ENCODE measurements at regions not wholly inside any gene's neighbourhood (a gene's known extent, or its start where the extent isn't known, plus 50 kb on each side); places are given as distances from the start of the nearest gene placed in this dataset.

GRCh38 chr11:92881940-92882450, 87.5 kb upstream of the MTNR1B start:
- Histone ChIP-seq H3K4me3 (replicated peaks; ENCODE audit: low read depth, low read length) (no peak overlapping the region), H3K36me3 (ENCODE audit: control insufficient read depth, insufficient read depth, low read length) (no peaks in the 10 kb centered on the region), H3K27me3 (replicated peaks; ENCODE audit: control insufficient read depth, insufficient read depth, low read length) (no peaks in the 10 kb centered on the region; the same call in none of the 2 replicates)
- no peak for TF ChIP-seq CTCF (IDR thresholded peaks at IDR 0.05; ENCODE audit: insufficient read depth, low read length, poor library complexity, severe bottlenecking)
- no peak for DNase-seq (ENCODE audit: extremely low read depth, insufficient read length)

DNA sequence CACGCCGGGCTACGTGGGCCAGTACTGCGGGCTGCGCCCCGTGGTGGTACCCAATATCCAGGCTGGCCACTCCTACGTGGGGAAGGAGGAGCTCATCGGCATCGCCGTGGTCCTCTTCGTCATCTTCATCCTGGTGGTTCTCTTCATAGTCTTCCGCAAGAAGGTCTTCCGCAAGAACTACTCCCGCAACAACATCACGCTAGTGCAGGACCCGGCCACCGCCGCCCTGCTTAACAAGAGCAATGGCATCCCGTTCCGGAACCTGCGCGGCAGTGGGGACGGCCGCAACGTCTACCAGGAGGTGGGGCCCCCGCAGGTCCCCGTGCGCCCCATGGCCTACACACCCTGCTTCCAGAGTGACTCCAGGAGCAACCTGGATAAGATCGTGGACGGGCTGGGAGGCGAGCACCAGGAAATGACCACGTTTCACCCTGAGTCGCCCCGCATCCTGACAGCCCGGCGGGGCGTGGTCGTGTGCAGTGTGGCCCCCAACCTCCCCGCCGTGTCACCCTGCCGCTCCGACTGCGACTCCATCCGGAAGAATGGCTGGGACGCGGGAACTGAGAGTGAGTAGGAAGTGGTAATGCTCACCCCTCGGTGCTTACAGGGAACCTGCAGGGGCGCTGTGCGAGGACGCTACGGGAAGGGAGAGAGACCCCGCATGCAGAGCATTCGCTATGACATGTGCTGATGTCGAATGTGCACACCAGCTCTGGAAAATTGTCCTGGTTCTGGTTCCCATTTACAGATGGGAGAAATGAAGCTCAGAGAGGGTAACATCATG, 86.4 kb upstream of the MTNR1B start:
- H3K36me3 ChIP-seq (ENCODE audit: control insufficient read depth, insufficient read depth, low read length): no peaks in the 10 kb centered on the region
- no peak for TF ChIP-seq CTCF (IDR thresholded peaks at IDR 0.05; ENCODE audit: insufficient read depth, low read length, poor library complexity, severe bottlenecking)
- H3K27me3 ChIP-seq (replicated peaks; ENCODE audit: control insufficient read depth, insufficient read depth, low read length): no peaks in the 10 kb centered on the region; the same call in none of the 2 replicates
- DNase-seq (ENCODE audit: extremely low read depth, insufficient read length): no peak
- H3K4me3 ChIP-seq (replicated peaks; ENCODE audit: low read depth, low read length): no peak overlapping the region

DNA sequence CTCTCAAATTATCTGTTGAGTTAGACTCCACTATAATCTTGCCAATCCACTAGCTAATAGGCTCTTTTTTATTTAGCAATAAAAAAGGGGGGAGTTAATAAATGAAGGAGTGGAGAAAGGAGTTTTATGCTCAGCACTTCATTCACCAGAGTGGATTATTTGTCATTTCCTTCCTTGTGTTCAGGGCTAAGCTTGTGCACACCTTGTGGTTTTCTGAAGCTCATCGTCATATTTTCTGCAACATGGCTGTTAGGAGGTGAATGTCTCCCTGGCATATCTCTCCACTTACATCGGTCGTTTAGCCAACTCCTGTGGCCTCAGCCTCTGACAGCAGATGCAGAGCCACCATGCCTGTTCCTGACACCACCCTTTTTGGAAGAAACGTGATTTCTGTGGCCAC, 83.9 kb upstream of the MTNR1B start:
- TF ChIP-seq CTCF (IDR thresholded peaks at IDR 0.05; ENCODE audit: insufficient read depth, low read length, poor library complexity, severe bottlenecking): no peak
- Histone ChIP-seq H3K36me3 (ENCODE audit: control insufficient read depth, insufficient read depth, low read length) (no peaks in the 10 kb centered on the region), H3K4me3 (replicated peaks; ENCODE audit: low read depth, low read length) (no peak overlapping the region), H3K27me3 (replicated peaks; ENCODE audit: control insufficient read depth, insufficient read depth, low read length) (no peaks in the 10 kb centered on the region; the same call in none of the 2 replicates)
- DNase-seq (ENCODE audit: extremely low read depth, insufficient read length): no peak

GRCh38 chr11:92886243-92886905, 83.1 kb upstream of the MTNR1B start:
- DNase-seq (ENCODE audit: extremely low read depth, insufficient read length): no peak
- no peaks in the 10 kb centered on the region for H3K36me3 ChIP-seq (ENCODE audit: control insufficient read depth, insufficient read depth, low read length)
- no peak overlapping the region for H3K4me3 ChIP-seq (replicated peaks; ENCODE audit: low read depth, low read length)
- TF ChIP-seq CTCF (IDR thresholded peaks at IDR 0.05; ENCODE audit: insufficient read depth, low read length, poor library complexity, severe bottlenecking): peak; percentile 57
- H3K27me3 ChIP-seq (replicated peaks; ENCODE audit: control insufficient read depth, insufficient read depth, low read length): no peaks in the 10 kb centered on the region; the same call in none of the 2 replicates

DNA sequence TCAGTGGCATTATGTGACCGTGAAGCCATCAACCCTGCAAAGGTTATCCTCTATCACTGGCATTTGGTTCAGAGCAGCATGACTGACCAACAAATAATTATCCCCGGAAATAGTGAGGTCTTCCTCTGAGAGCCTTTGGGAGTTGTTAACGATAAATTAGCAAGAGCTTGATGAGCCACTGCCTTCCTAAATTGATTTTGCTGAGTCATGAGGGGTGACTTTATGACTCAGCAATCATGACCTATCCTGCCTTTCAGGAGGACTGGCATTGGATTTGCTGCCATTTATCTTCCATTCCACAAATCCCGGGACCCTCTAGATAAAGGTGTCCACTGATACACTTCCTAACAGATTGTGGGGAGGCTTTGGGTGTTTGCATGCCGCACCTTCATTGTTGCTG, 80.8 kb upstream of the MTNR1B start:
- no peaks in the 10 kb centered on the region; the same call in none of the 2 replicates for H3K27me3 ChIP-seq (replicated peaks; ENCODE audit: control insufficient read depth, insufficient read depth, low read length)
- no peak overlapping the region for H3K4me3 ChIP-seq (replicated peaks; ENCODE audit: low read depth, low read length)
- TF ChIP-seq CTCF (IDR thresholded peaks at IDR 0.05; ENCODE audit: insufficient read depth, low read length, poor library complexity, severe bottlenecking): no peak
- H3K36me3 ChIP-seq (ENCODE audit: control insufficient read depth, insufficient read depth, low read length): no peaks in the 10 kb centered on the region
- DNase-seq (ENCODE audit: extremely low read depth, insufficient read length): no peak
